ENCODE measurements at regions not wholly inside any gene's neighbourhood (a gene's known extent, or its start where the extent isn't known, plus 50 kb on each side); places are given as distances from the start of the nearest gene placed in this dataset.

GRCh38 chr12:97358361-97358760 is 104.2 kb upstream of the RMST start:
- no peak overlapping the region for H3K27ac Mint-ChIP-seq
- no peaks in the 10 kb centered on the region for H3K36me3 Mint-ChIP-seq (ENCODE audit: low read depth)
- H3K9me3 Mint-ChIP-seq (ENCODE audit: low read depth): no peaks in the 10 kb centered on the region
- ATAC-seq: no peak
- ChIA-PET POLR2A (no interaction called here), CTCF (no interaction called here)
- intact Hi-C loops (cut with DNase I, micrococcal nuclease): no loop called here
- peaks cover 3% of the 10 kb centered on the region for H3K27me3 Mint-ChIP-seq
- DNase-seq: no peak
- H3K4me3 Mint-ChIP-seq: no peak overlapping the region
- H3K4me1 Mint-ChIP-seq: no peaks in the 10 kb centered on the region

GRCh38 chr12:97359021-97359690 is 103.4 kb upstream of the RMST start:
- no peaks in the 10 kb centered on the region for H3K36me3 Mint-ChIP-seq (ENCODE audit: low read depth)
- H3K27me3 Mint-ChIP-seq: peaks cover 5% of the 10 kb centered on the region
- no peaks in the 10 kb centered on the region for H3K9me3 Mint-ChIP-seq (ENCODE audit: low read depth)
- ChIA-PET CTCF (no interaction called here), POLR2A (no interaction called here)
- H3K4me3 Mint-ChIP-seq: no peak overlapping the region
- intact Hi-C loops (cut with DNase I, micrococcal nuclease): no loop called here
- ATAC-seq (no peak), DNase-seq (no peak)
- H3K27ac Mint-ChIP-seq: no peak overlapping the region
- no peaks in the 10 kb centered on the region for H3K4me1 Mint-ChIP-seq

DNA sequence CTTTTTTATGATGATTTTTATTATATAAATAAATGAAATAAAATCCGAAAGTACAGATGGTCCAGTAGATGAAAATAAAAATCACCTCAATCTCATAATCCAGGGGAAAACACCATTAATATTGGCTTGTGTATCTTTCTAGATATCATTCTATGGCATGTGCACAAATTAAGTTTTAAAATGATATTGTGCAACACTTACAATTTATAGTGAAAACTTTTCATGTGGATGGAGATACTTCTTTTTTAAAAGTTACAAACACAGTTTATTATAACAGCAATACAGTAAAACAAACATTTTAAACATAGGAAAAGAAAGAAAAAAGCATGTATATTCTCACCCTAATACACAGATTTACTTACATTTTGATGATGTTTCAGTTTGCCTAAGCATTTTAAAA is 98.9 kb upstream of the RMST start:
- no peak for ATAC-seq
- no peaks in the 10 kb centered on the region for H3K4me1 Mint-ChIP-seq
- DNase-seq: no peak
- no peak overlapping the region for H3K27ac Mint-ChIP-seq
- ChIA-PET POLR2A (no interaction called here), CTCF (no interaction called here)
- no peaks in the 10 kb centered on the region for H3K36me3 Mint-ChIP-seq (ENCODE audit: low read depth)
- intact Hi-C loops (cut with DNase I, micrococcal nuclease): no loop called here
- peaks cover 11% of the 10 kb centered on the region for H3K27me3 Mint-ChIP-seq
- H3K9me3 Mint-ChIP-seq (ENCODE audit: low read depth): no peaks in the 10 kb centered on the region
- no peak overlapping the region for H3K4me3 Mint-ChIP-seq

- intact Hi-C loops (cut with DNase I, micrococcal nuclease): no loop called here
- no peak for DNase-seq
- H3K4me3 Mint-ChIP-seq: no peak overlapping the region
Measured at GRCh38 chr12:97368462-97369163, 94.0 kb upstream of the RMST start.

DNA sequence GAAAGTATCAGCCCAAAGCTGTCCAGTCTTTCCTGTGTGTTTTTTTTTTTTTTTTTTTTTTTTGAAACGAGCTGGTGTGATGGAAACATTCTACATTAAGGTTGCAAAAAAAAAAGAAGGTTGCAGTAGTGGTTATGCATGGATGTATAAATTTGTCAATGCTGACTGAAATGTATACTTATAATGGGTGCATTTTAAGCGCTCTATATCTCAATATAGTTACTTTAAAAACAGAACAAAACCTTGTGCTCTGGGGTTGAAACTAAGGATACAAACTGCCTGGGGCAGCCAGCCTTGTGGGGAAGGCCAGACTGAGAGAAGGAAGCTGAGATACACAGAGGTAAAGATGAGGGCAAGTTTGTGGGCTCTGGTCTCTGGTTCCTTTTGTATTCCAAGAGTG is 87.3 kb upstream of the RMST start:
- no peak for ATAC-seq
- H3K9me3 Mint-ChIP-seq (ENCODE audit: low read depth): no peaks in the 10 kb centered on the region

More at GRCh38 chr12:97368462-97369163, 94.0 kb upstream of the RMST start:
- Mint-ChIP-seq H3K4me1 (no peaks in the 10 kb centered on the region), H3K9me3 (ENCODE audit: low read depth) (no peaks in the 10 kb centered on the region), H3K36me3 (ENCODE audit: low read depth) (no peaks in the 10 kb centered on the region), H3K27ac (no peak overlapping the region), H3K27me3 (peaks cover 8% of the 10 kb centered on the region)
- ChIA-PET POLR2A (no interaction called here), CTCF (no interaction called here)
- ATAC-seq: no peak

DNA sequence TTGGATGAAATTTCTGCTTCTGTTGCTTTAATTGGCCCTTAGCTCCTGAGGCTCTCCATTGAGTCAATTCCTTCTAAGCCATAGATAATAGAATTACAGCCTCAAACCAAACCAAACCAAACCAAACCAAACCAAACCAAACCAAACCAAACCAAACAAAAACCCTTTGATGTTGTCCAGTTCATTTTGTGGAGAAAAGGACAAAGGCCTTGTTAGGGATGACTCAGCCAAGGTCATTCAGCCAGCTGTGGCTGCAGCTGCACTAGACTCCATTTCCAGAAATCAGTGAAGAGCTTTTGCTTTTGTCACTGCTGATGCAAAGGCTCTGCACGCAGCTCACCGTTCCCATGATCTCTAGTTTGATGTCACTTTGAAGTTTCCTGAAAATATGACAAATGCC is 82.2 kb upstream of the RMST start:
- no peaks in the 10 kb centered on the region for H3K4me1 Mint-ChIP-seq
- intact Hi-C loops (cut with DNase I, micrococcal nuclease): no loop called here
- ChIA-PET POLR2A (no interaction called here), CTCF (no interaction called here)
- DNase-seq (no peak), ATAC-seq (no peak)
- no peak overlapping the region for H3K4me3 Mint-ChIP-seq
- H3K27me3 Mint-ChIP-seq: peaks cover 2% of the 10 kb centered on the region
- no peaks in the 10 kb centered on the region for H3K9me3 Mint-ChIP-seq (ENCODE audit: low read depth)
- H3K36me3 Mint-ChIP-seq (ENCODE audit: low read depth): no peaks in the 10 kb centered on the region
- H3K27ac Mint-ChIP-seq: no peak overlapping the region

More for the DNA sequence above, 87.3 kb upstream of the RMST start:
- no peak overlapping the region for H3K4me3 Mint-ChIP-seq
- no peaks in the 10 kb centered on the region for H3K27me3 Mint-ChIP-seq
- H3K36me3 Mint-ChIP-seq (ENCODE audit: low read depth): no peaks in the 10 kb centered on the region
- ChIA-PET CTCF (no interaction called here), POLR2A (no interaction called here)
- intact Hi-C loops (cut with DNase I, micrococcal nuclease): no loop called here
- DNase-seq: no peak
- H3K27ac Mint-ChIP-seq: no peak overlapping the region
- H3K4me1 Mint-ChIP-seq: no peaks in the 10 kb centered on the region

DNA sequence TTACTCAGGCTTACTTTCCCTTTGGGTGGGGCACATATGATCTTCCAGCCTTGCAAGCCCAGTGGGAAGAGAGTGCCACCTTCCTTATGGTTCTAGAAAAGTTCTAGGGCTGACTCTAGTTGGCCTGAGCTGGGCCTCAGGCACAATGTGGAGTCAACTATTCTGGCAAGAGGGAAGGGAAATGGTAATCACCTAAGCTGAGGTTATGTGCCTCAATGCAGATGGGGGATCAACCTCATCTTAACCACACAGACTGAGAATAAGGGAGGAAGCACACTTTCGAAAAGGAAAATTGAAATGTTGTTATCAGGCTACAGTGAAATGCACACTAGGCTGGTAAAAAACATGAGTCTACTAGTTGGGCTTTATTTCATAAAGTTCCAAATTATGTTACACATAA is 77.5 kb upstream of the RMST start:
- ChIA-PET POLR2A (no interaction called here), CTCF (interaction anchor here (0.6 kb wide), 1 partner anchor 76 kb away, joined by 4 read pairs; no protein-coding TSS in a partner anchor)
- Mint-ChIP-seq H3K9me3 (ENCODE audit: low read depth) (no peaks in the 10 kb centered on the region), H3K27ac (no peak overlapping the region), H3K27me3 (peaks cover 5% of the 10 kb centered on the region), H3K4me3 (no peak overlapping the region), H3K4me1 (no peaks in the 10 kb centered on the region), H3K36me3 (ENCODE audit: low read depth) (no peaks in the 10 kb centered on the region)
- no peak for ATAC-seq
- intact Hi-C loops (cut with DNase I, micrococcal nuclease): no loop called here
- no peak for DNase-seq

DNA sequence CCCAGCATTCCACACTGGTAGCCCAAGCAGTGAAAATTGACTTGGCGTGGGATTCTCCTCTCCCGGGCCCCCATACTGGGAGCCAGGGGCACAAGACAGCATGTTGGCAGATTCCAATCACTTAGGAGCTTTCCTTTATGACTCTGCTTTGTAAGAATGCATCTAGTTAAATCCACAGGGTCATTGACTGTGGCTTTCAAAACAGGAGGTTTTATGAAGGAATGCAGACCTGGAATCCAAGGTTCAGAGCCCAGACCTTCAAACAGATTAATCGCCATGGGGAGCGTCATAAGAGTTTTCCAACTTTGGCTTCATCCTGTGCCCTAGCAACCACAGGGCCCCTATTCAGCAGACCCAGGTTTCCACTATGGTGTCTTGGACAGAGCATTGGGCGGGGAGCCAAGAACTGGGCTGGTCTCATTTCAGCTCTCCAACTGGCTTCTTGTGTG is 76.4 kb upstream of the RMST start:
- Mint-ChIP-seq H3K27ac (no peak overlapping the region), H3K9me3 (ENCODE audit: low read depth) (no peaks in the 10 kb centered on the region), H3K4me1 (no peaks in the 10 kb centered on the region), H3K4me3 (no peak overlapping the region), H3K36me3 (ENCODE audit: low read depth) (no peaks in the 10 kb centered on the region), H3K27me3 (peaks cover 6% of the 10 kb centered on the region)
- DNase-seq (no peak), ATAC-seq (no peak)
- intact Hi-C loops (cut with DNase I, micrococcal nuclease): no loop called here
- CTCF ChIA-PET: no interaction called here
- POLR2A ChIA-PET: no interaction called here

GRCh38 chr12:97387844-97388243 is 74.8 kb upstream of the RMST start:
- H3K4me1 Mint-ChIP-seq: no peaks in the 10 kb centered on the region
- H3K4me3 Mint-ChIP-seq: no peak overlapping the region
- DNase-seq: no peak
- H3K36me3 Mint-ChIP-seq (ENCODE audit: low read depth): no peaks in the 10 kb centered on the region
- ATAC-seq: no peak
- no peak overlapping the region for H3K27ac Mint-ChIP-seq
- intact Hi-C loops (cut with DNase I, micrococcal nuclease): no loop called here
- H3K27me3 Mint-ChIP-seq: peaks cover 11% of the 10 kb centered on the region
- ChIA-PET POLR2A (no interaction called here), CTCF (no interaction called here)
- no peaks in the 10 kb centered on the region for H3K9me3 Mint-ChIP-seq (ENCODE audit: low read depth)

- Mint-ChIP-seq H3K9me3 (ENCODE audit: low read depth) (no peaks in the 10 kb centered on the region), H3K27me3 (peaks cover 10% of the 10 kb centered on the region), H3K27ac (no peak overlapping the region), H3K4me3 (no peak overlapping the region), H3K36me3 (ENCODE audit: low read depth) (no peaks in the 10 kb centered on the region), H3K4me1 (no peaks in the 10 kb centered on the region)
- ChIA-PET POLR2A (no interaction called here), CTCF (no interaction called here)
- no peak for ATAC-seq
- DNase-seq: no peak
- intact Hi-C loops (cut with DNase I, micrococcal nuclease): no loop called here
Measured at GRCh38 chr12:97394657-97395056, 67.9 kb upstream of the RMST start.

- ATAC-seq (no peak), DNase-seq (no peak)
- Mint-ChIP-seq H3K27ac (no peak overlapping the region), H3K4me1 (no peaks in the 10 kb centered on the region), H3K27me3 (peaks cover 4% of the 10 kb centered on the region), H3K9me3 (ENCODE audit: low read depth) (no peaks in the 10 kb centered on the region), H3K36me3 (ENCODE audit: low read depth) (no peaks in the 10 kb centered on the region), H3K4me3 (no peak overlapping the region)
- CTCF ChIA-PET: no interaction called here
- POLR2A ChIA-PET: no interaction called here
- intact Hi-C loops (cut with DNase I, micrococcal nuclease): no loop called here
Measured at GRCh38 chr12:97397008-97397407, 65.6 kb upstream of the RMST start.

DNA sequence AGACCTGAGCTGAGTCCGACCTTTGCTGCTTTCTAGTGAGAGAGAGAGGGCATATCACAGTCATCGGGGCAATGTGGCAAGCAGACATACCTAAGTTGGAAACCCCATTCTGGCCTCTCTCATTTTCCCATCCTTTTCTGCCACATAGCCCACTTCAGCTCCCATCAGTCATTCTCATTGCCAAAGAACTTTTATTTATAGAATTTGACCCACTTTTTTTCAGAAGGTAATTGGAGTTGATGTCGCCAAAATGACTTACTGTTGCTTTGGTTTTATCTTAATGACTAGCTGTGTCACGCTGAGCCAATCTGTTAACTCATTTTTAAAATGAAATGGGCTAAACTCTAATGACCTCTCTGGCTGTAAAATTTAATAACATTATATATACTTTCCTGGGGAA is 63.9 kb upstream of the RMST start:
- Mint-ChIP-seq H3K27ac (no peak overlapping the region), H3K9me3 (ENCODE audit: low read depth) (no peaks in the 10 kb centered on the region)

More for the DNA sequence above, 63.9 kb upstream of the RMST start:
- no peak for DNase-seq
- Mint-ChIP-seq H3K36me3 (ENCODE audit: low read depth) (no peaks in the 10 kb centered on the region), H3K27me3 (no peaks in the 10 kb centered on the region), H3K4me1 (no peaks in the 10 kb centered on the region), H3K4me3 (no peak overlapping the region)
- intact Hi-C loops (cut with DNase I, micrococcal nuclease): no loop called here
- ChIA-PET CTCF (interaction anchor here (0.6 kb wide), 1 partner anchor 261 kb away, joined by 3 read pairs; no protein-coding TSS in a partner anchor), POLR2A (no interaction called here)
- ATAC-seq: no peak
